ENCODE measurements at regions not wholly inside any gene's neighbourhood (a gene's known extent, or its start where the extent isn't known, plus 50 kb on each side); places are given as distances from the start of the nearest gene placed in this dataset.

DNA sequence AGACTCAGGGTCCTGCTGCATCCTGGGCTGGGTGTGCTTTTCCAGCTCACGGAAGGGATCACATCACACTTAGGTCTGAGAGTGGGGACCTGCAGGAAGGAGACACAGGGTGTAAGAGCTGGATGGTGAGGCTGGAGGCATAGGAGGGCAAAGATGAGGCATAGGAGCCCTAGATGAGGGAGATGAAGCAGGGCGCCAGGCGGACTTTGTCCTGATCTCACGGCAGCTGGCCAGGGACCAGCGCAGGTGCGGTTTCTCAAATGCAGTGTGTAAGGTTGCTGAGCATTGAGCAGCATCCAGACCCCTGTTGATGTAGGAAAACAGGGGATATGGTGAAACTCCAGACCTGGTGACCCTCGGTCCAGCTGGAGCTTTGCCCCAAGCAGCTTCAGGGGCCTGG is 156.5 kb downstream of the PSAT1 start:
- H3K4me3 ChIP-seq (ENCODE audit: extremely low read depth in 1 of 4, insufficient read depth in 2 of 4, low read depth in 3 of 4, low read length in 4 of 4) = no peak overlapping the region
- H3K27me3 ChIP-seq (replicated peaks in 1 of 4; ENCODE audit: control insufficient read depth in 3 of 4, extremely low read depth in 1 of 4, insufficient read depth in 3 of 4, low read length in 3 of 4) = no peaks in the 10 kb centered on the region
- H3K9me3 ChIP-seq (ENCODE audit: insufficient read depth in 2 of 2, low read depth in 1 of 2, low read length in 1 of 2) = no peaks in the 10 kb centered on the region
- no peak overlapping the region for H3K4ac ChIP-seq (replicated peaks; ENCODE audit: insufficient read length, low read depth, low read length)
- H3K36me3 ChIP-seq (ENCODE audit: control insufficient read depth in 2 of 4, insufficient read depth in 4 of 4, low read length in 3 of 4) = no peaks in the 10 kb centered on the region
- ChIA-PET CTCF (ENCODE audit: partially characterized antibody) (no interaction called here), POLR2A (ENCODE audit: partially characterized antibody) (no interaction called here)
- no peak overlapping the region for H3K56ac ChIP-seq (replicated peaks; ENCODE audit: insufficient read length, low read depth, low read length)
- H4K5ac ChIP-seq (ENCODE audit: insufficient read length, low read depth, low read length) = no peak overlapping the region
- FAIRE-seq (no peak), DNase-seq (ENCODE audit: low read depth in 1 of 2, low spot score in 2 of 2) (no peak)
- no peak overlapping the region for H3K18ac ChIP-seq (ENCODE audit: extremely low read depth, low read length)
- H4K8ac ChIP-seq (ENCODE audit: extremely low read depth, insufficient read depth, low read length) = 0 out of 2 replicates have a peak overlapping the region, but pooled peaks have one; percentile 42
- H3K23ac ChIP-seq (ENCODE audit: insufficient read length) = no peak overlapping the region
- H2BK120ac ChIP-seq (replicated peaks; ENCODE audit: low read depth, low read length) = no peak overlapping the region
- H3K23me2 ChIP-seq (ENCODE audit: low read depth, low read length) = no peaks in the 10 kb centered on the region
- H2AK5ac ChIP-seq (ENCODE audit: low read depth, low read length) = no peak overlapping the region
- no peak overlapping the region for H2BK5ac ChIP-seq (ENCODE audit: low read depth, low read length)
- no peak overlapping the region for H4K91ac ChIP-seq (replicated peaks; ENCODE audit: insufficient read length, low read length)
- H2BK12ac ChIP-seq (ENCODE audit: low read depth, low read length) = no peak overlapping the region
- no peaks in the 10 kb centered on the region for H3K79me1 ChIP-seq (ENCODE audit: low read depth, low read length)
- TF ChIP-seq SP2 (IDR thresholded peaks at IDR 0.05; ENCODE audit: low read length) (no peak), CHD1 (IDR thresholded peaks at IDR 0.05; ENCODE audit: low read depth, low read length) (no peak), RAD21 (IDR thresholded peaks at IDR 0.05 in 1 of 2, conservative IDR thresholded peaks at IDR 0.05 in 1 of 2; ENCODE audit: low read depth in 2 of 2, low read length in 2 of 2) (no peak)
- no peaks in the 10 kb centered on the region for H3K79me2 ChIP-seq (ENCODE audit: control insufficient read depth in 1 of 2, insufficient read depth in 2 of 2, low read length in 2 of 2)
- H3K4me2 ChIP-seq (ENCODE audit: insufficient read depth in 1 of 2, low read depth in 2 of 2, low read length in 2 of 2) = no peak overlapping the region
- no peak overlapping the region for H2BK20ac ChIP-seq (ENCODE audit: low read length)
- no peaks in the 10 kb centered on the region for H4K20me1 ChIP-seq (replicated peaks in 1 of 2; ENCODE audit: control insufficient read depth in 1 of 2, insufficient read depth in 2 of 2, low read length in 2 of 2)
- 91% methylated on average over 7 of the region's 7 CpGs; no CpG with 5 or more reads in 1 of the 2 experiments for WGBS, 2 experiments (ENCODE audit: extremely low coverage in 1 of 2, insufficient coverage in 1 of 2, insufficient read length in 1 of 2, insufficient replicate concordance in 2 of 2, low coverage in 1 of 2, low lambda C conversion rate in 2 of 2, missing lambda C conversion rate in 1 of 2)
- no peak overlapping the region for H3K9ac ChIP-seq (replicated peaks in 1 of 4; ENCODE audit: extremely low read depth in 1 of 4, low read depth in 3 of 4, low read length in 3 of 4)
- peaks cover 0 to 3% (median 0%) of the 10 kb centered on the region in 4 experiments; a peak in 2 of 7 replicates for H3K4me1 ChIP-seq (replicated peaks in 1 of 4; ENCODE audit: control insufficient read depth in 3 of 4, insufficient read depth in 4 of 4, low read length in 3 of 4)
- H3K27ac ChIP-seq (ENCODE audit: low read depth, low read length) = no peak overlapping the region
- H2AFZ ChIP-seq (ENCODE audit: low read length) = no peak overlapping the region
- H2BK15ac ChIP-seq (ENCODE audit: low read length) = no peak overlapping the region
- H3K14ac ChIP-seq (ENCODE audit: insufficient read length) = no peak overlapping the region
